NOMO-1 (cell line): ENCODE measurements at regions not wholly inside any gene's neighbourhood (a gene's known extent, or its start where the extent isn't known, plus 50 kb on each side); places are given as distances from the start of the nearest gene placed in this dataset.

Experiments used
- DNase-seq, 2 experiments: peaks; one replicate each; lab custom pipeline; 2025; ENCODE audit not compliant: unreplicated experiment in 2 of 2; lab: John Stamatoyannopoulos, UW

DNA sequence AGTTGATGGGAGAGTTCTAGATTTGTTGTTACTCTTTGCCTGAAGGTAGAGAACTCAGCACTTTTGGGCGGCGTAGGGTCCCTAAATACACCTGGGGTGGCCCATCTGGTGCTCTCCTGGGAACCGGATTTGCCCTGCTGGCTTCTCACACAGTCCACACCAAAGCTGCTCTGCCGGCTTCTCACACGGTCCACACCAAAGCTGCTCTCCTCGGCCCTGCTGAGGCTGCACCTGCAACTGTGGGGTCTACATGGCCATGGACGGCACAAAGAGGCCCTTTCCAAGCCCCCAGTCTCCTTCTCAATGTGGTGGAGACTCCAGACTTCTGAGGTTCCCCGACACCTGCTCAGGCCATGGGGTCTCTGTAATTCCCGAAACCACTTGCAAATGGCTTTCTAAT, 124.8 kb upstream of the GPC1 start:
- DNase-seq = no peak

- no peak for DNase-seq
These were observed 123.6 kb upstream of the GPC1 start for GRCh38 chr2:240311821-240312220.

- no peak for DNase-seq
These were observed 116.1 kb upstream of the GPC1 start for GRCh38 chr2:240319221-240319854.

GRCh38 chr2:240319855-240320203, 115.6 kb upstream of the GPC1 start:
- no peak for DNase-seq

GRCh38 chr2:240320204-240320993, 115.1 kb upstream of the GPC1 start:
- DNase-seq = no peak

DNA sequence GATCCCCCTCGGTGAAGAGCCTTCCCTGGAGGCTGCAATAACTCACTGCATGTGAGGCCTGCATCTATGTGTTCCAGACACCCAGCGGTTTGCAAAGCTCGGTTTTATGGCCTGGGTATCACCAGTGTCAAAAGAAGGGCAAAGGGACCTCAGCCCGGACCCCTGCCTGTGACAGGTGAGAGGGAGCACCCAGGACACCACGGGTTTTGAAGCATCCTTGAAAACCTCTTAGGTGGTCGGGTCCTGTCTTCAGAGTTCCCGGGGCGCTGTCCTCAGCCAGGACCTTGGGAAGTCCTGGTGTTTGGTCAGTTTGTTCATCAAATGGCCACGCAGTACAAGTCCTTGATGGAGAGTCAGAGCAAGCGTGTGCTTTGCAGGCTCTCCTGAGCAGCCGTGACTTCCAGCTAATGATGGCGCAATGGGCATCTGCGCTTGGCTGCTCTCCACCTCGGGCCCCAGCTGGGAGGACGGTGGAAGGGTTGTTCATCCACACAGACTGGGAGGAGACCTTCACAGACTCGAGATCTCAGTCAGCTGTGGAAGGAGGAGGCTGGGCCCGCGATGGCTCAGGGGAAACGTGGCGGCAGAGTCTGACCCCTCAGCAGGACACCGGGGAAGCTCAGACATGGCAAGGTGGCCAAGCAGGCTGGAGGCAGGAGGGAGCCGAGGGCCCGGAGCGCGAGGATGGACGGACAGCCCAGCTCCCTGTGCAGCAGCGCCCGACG, 113.1 kb upstream of the GPC1 start:
- DNase-seq = no peak

GRCh38 chr2:240322991-240323390, 112.5 kb upstream of the GPC1 start:
- DNase-seq = no peak

DNA sequence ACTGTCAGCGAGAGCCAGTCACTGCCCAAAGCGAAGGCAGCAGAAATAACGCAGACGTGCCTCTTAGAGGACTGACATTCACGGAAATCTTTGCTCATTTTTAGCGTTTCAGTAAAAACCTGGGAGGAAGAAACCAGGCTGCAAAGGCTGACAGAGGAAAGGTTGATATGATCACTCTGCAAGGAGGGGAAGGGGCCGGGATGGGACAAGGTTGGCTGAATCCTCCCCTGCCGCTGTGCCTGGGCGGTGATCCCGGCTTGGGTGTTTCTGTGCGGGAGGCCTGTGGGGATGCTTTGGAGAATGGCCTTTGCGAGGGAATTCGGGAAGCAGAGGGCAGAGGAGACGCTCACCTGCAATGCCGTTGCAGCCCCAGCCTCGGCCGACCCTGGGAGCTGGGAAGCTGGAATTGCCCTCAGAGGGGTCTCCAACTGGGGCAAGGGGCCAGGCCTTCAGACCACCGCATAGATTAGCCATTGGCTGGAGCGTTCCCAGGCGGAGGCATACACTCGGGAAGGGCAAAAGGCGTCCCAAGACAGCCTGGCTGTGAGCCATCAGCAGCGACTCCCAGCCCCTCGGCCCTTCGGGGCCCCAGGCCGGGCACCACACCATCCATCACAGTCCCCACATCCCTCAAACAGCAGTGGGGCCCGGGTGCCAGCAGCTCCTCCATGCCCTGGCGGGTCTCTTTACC, 111.7 kb upstream of the GPC1 start:
- no peak for DNase-seq

GRCh38 chr2:240324312-240325015, 111.0 kb upstream of the GPC1 start:
- DNase-seq = no peak

- DNase-seq = no peak
These were observed 110.2 kb upstream of the GPC1 start for GRCh38 chr2:240325016-240326007.

GRCh38 chr2:240326246-240326645, 109.2 kb upstream of the GPC1 start:
- DNase-seq = no peak

- no peak for DNase-seq
These were observed 108.6 kb upstream of the GPC1 start for GRCh38 chr2:240326886-240327285.

GRCh38 chr2:240327566-240327965, 107.9 kb upstream of the GPC1 start:
- no peak for DNase-seq

- DNase-seq = no peak
These were observed 106.9 kb upstream of the GPC1 start for GRCh38 chr2:240328526-240328925.

- DNase-seq = no peak
These were observed 106.3 kb upstream of the GPC1 start for GRCh38 chr2:240329116-240329665.

GRCh38 chr2:240329778-240330177, 105.7 kb upstream of the GPC1 start:
- DNase-seq = no peak

DNA sequence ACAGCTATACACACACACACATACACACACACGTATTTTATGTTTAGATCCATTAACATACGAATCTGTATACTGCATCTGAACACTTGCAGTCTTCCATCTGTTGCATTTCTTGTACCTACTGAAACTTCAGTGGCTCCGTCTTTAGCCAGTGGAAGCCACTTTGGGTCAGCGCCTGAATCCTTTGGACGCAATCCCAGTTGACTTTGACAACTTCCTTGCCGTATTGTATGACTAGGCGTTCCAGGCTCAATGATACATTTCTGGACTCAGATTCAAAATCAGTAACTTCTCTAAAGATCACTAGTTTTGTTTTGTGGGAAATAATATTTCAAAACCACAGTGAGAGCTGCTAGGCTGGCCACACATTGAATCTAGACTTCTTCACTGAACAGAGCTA, 101.5 kb upstream of the GPC1 start:
- DNase-seq = no peak

DNA sequence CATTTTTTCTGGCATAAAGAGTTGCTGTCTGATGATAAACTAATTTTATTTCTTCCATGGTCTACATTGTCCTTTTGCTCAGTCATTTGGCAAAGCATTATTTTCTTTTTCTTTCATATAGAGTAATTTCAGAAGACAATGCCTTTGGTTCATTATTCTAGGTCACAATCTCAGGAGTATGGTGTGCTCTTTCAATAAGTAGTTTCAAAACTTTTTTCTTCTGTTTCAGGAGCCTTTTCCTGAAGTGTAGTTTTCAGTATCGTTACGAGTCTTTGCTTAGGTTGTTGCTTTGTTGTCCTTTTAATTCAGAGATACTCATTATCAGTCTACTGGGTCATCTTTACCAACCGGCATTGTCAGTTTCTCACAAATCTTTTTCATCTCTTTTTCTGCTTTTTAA, 100.4 kb upstream of the GPC1 start:
- DNase-seq = no peak

- DNase-seq = no peak
These were observed 98.5 kb upstream of the GPC1 start for GRCh38 chr2:240336820-240337427.
